ENCODE measurements at regions not wholly inside any gene's neighbourhood (a gene's known extent, or its start where the extent isn't known, plus 50 kb on each side); places are given as distances from the start of the nearest gene placed in this dataset.
"Not testable (repeated sequence)": the region's sequence is repeated elsewhere in the genome, so short reads cannot be mapped to it uniquely, and the experiment has no call there.

DNA sequence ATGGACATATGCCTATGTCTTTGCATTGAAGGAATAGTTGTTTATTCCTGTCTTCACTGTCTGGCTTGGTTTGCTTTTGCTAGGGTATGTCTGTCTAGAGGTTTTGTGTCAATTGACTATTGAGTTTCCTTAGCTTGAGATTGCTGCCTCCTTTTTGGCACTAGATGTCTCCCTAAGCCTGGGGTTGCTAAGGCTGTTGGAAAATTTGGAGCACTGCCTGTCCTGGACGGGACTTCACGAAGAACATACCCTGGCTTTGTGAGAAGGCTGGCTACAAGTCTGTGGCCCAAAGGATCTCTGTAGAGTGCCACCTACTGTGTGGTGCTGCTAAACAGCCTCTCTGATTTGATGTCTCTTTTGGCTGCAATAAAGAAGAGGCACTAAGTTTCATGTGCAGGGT lies 183.8 kb upstream of the NUDT10 start:
- no peak for DNase-seq (ENCODE audit: low spot score)

DNA sequence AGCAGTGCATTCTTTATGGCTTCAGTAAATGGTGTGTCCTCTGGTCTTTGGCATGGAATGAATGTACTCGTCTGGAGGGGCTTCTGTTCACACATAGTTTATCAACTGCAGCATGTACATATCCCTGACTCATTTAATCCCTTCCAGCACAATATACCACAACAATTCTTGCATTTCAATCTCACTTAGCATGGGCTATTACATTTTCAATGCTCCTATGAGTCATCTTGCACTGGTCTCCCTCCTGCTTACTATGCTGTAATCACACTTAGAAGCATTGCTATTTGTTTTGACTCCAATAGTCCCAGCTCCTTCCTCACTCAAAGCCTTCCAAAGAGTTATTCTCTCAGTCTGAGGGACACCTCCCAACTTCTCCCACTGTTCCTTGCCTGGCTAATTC lies 180.9 kb upstream of the NUDT10 start:
- no peak for DNase-seq (ENCODE audit: low spot score)

GRCh38 chrX:51155157-51155556 lies 177.5 kb upstream of the NUDT10 start:
- no peak for DNase-seq (ENCODE audit: low spot score)

GRCh38 chrX:51155566-51155965 lies 177.1 kb upstream of the NUDT10 start:
- DNase-seq (ENCODE audit: low spot score): no peak

- no peak for DNase-seq (ENCODE audit: low spot score)
Measured at GRCh38 chrX:51158231-51158630, 174.4 kb upstream of the NUDT10 start.

- DNase-seq (ENCODE audit: low spot score): not testable (repeated sequence)
Measured at GRCh38 chrX:51159378-51159777, 173.2 kb upstream of the NUDT10 start.

DNA sequence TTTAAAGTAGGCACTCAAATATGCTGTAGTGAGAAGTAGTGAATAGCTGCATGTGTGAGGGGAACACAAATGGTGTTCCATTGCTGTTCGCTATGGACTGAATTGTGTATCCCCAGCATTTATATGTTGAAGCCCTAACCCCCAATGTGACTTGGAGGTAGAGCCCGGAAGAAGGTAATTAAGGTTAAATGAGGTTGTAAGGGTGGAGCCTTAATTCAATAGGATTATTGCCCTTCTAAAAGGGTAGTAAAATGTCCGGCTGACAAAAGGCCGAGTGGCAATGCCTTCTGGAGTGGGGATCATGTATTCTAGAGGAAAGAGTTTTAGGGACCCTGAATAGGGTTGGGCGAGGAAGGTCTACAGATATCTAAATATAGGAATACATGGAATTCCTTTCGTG lies 168.9 kb upstream of the NUDT10 start:
- no peak for DNase-seq (ENCODE audit: low spot score)

GRCh38 chrX:51178356-51178900 lies 154.2 kb upstream of the NUDT10 start:
- not testable (repeated sequence) for DNase-seq (ENCODE audit: low spot score)

GRCh38 chrX:51179805-51180204 lies 152.8 kb upstream of the NUDT10 start:
- DNase-seq (ENCODE audit: low spot score): not testable (repeated sequence)

- DNase-seq (ENCODE audit: low spot score): no peak
Measured at GRCh38 chrX:51182545-51182944, 150.1 kb upstream of the NUDT10 start.

DNA sequence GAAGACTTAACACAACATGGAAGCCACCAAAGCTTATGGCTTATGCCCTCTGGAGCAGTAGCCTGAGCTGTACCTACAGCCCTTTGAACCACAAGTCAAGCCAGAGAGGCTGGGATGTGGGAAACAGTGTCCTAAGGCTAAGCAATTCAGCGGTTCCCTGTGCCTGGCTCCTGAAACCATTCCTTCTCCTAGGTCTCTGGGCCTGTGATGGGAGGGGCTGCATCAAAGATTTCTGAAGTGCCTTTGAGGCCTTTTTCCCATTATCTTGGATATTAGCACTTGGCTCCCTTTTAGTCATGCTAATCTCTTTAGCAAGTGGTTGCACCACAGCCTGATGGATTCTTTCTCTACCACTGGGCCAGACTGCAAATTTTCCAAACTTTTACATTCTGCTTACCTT lies 140.5 kb upstream of the NUDT10 start:
- no peak for DNase-seq (ENCODE audit: low spot score)

- no peak for DNase-seq (ENCODE audit: low spot score)
Measured at GRCh38 chrX:51215266-51215665, 117.4 kb upstream of the NUDT10 start.

DNA sequence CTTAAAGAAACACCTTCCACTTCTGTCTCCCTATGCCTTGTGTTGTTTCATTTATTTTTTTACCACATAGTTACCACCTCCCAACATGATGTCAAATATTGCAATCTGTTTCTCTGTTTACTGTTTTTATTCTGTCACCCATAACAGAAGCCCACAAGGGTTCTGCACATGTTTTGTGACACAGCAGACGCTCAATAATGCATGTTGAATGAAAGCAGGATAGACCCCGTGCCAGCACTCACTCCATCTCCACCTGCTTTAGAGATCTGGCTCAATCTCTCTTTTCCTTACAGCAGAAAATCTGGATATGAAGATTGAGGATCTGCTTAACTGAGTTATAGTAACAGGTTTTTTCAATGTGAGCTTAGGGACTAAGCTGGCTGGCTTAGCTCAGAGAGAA lies 116.8 kb upstream of the NUDT10 start:
- DNase-seq (ENCODE audit: low spot score): no peak

DNA sequence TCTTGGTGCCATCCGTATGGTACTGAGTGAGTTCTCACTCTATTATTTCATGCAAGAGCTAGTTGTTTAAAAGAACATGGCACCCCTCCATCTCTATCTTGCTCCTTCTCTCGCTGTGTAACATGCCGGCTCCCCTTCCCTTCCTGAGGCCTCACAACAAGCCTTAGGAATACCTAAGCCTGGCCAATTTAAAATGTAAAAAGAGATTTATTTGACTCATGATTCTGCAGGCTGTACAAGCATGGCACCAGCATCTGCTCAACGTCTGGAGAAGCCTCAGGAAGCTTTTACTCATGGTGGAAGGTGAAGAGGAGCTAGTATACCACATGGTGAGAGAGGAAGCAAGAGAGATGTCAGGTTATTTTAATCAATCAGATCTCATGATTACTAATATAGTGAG lies 90.4 kb upstream of the NUDT10 start:
- no peak for DNase-seq (ENCODE audit: low spot score)

DNA sequence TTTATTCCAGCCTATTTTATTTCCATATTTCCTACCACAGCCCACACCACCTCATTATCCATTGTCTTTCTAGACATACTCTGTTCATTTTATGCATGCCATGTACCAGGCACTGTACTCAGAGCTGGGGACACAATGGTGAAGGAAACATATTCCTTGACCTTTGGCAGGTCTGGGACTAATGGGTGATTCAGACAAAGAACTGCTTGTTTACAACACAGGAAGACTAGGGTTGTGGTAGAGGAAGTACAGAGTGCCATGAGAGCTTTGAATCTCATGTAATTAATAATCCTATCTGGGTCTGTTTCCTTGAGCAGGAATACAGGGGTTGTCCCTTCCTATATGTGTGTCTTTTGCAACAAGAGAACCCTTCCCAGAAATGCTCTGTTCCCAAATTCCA lies 75.1 kb upstream of the NUDT10 start:
- no peak for DNase-seq (ENCODE audit: low spot score)

GRCh38 chrX:51262271-51262670 lies 70.4 kb upstream of the NUDT10 start:
- not testable (repeated sequence) for DNase-seq (ENCODE audit: low spot score)

- no peak for DNase-seq (ENCODE audit: low spot score)
Measured at GRCh38 chrX:51272638-51273037, 60.0 kb upstream of the NUDT10 start.

- DNase-seq (ENCODE audit: low spot score): no peak
Measured at GRCh38 chrX:51281758-51282318, 50.8 kb upstream of the NUDT10 start.

Data from HuH-7.5 (cell line).